H1 (cell line): ENCODE measurements at regions not wholly inside any gene's neighbourhood (a gene's known extent, or its start where the extent isn't known, plus 50 kb on each side); places are given as distances from the start of the nearest gene placed in this dataset.

Experiments used
- CHD7 ChIP-seq: fragments of 300-600 bp; sonication (generic); IDR thresholded peaks from 2 replicates; pipeline ENCODE4 v1.7.1; 2012; ENCODE audit warnings: low read length, moderate library complexity, mild to moderate bottlenecking, inconsistent platforms; ENCODE audit not compliant: insufficient replicate concordance

GRCh38 chr13:40498461-40498860 lies 168.0 kb downstream of the FOXO1 start (continued):
- no peak for TF ChIP-seq CHD7
